HPDE6-E6E7 (cell line): ENCODE measurements at regions not wholly inside any gene's neighbourhood (a gene's known extent, or its start where the extent isn't known, plus 50 kb on each side); places are given as distances from the start of the nearest gene placed in this dataset.
"Not testable (repeated sequence)": the region's sequence is repeated elsewhere in the genome, so short reads cannot be mapped to it uniquely, and the experiment has no call there.

ENCODE experiments used
- DNase-seq: peaks from one replicate; pipeline ENCODE4 v3.0.0; 2011; ENCODE audit warnings: missing footprints; ENCODE audit errors: extremely low spot score

DNA sequence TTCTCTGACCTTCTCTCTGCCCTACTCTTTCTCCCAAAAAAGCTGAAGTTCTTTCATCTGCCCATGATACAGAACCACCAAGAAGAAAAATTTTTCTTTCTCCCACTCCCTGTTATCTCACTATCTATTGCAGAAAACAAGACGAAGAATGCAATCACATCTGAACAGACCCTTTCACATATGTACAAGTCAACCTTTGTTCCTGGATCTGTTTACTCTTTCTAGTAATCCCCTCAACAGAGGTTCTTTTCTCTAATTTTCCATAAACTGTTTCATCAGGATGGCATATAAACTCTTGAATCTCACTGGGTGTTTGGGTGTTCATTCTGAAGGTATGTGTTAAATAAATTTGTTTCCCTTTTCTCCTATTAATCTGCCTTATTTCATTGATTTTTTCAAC lies 1262.7 kb upstream of the NRXN1 start:
- DNase-seq: no peak

- DNase-seq: no peak
These were observed 1260.9 kb upstream of the NRXN1 start for GRCh38 chr2:52292801-52293200.

DNA sequence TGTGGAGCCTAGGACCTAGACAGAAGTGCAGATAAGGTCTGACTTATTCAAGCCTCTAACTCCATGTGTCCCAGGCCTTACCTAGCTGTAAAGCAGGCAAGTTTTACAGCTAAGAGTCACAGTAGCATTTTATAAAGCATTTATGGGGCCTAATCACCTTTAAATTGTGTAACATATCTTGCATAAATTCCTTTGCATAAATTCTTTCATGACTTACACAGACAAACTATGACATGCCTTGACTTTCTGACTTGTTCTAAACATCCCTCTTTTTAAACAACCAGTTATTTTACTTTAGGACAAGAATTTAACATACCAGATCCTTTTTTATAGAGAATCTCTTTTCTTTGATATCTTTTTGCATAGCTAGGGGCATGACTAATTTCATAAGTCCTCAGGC lies 1257.8 kb upstream of the NRXN1 start:
- no peak for DNase-seq

DNA sequence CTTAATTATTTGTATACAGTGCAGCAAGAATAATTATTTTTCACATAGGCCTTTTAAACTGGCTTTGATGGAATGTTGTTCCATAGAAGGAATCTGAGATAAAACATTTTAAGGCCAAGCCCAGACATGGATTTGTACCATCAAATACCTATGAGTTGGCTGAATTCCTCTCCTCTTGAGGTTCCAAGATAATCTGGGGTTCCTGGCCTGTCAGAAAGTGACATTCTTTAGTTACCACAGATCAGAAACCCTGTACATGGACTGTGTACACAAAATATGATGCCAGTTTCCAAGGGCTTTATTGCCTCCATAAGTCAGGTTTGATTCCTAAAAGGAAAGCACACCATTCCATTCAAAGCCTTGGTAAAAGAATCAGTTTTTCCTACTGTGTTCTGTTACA lies 1256.7 kb upstream of the NRXN1 start:
- no peak for DNase-seq

DNA sequence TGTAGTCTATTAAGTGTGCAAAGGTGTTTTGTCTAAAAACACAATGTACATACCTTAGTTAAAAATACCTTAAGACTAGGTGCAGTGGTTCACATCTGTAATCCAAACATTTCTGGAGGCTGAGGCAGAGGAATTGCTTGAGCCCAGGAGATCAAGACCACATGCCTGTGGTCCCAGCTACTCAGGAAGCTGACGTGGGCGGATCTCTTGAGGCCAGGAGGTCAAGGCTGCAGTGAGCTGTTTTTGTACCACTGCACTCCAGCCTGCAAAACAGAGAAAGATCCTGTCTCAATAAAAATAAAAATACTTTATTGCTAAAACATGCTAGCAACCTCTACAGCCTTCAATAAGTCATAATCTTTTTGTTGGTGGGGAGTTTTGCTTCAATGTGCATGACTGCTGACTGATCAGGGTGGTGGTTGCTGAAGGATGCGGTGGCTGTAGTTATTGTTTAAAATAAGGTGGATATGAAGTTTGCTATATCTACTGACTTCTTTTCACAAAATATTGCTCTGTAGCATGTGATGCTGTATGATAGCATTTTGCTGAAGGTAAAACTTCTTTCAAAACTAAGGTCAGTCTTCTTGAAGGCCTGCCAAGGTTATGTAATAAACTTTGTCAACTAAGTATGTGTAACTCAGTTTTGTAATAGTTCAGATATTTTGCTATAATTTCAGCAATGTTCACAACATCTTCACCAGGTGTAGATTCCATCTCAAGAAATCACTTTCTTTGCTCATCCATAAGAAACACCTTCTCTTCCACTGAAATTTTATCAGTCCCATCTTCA lies 1238.0 kb upstream of the NRXN1 start:
- DNase-seq: no peak

GRCh38 chr2:52264911-52265310 lies 1233.0 kb upstream of the NRXN1 start:
- no peak for DNase-seq

GRCh38 chr2:52264488-52264887 lies 1232.6 kb upstream of the NRXN1 start:
- no peak for DNase-seq

- DNase-seq: no peak
These were observed 1229.0 kb upstream of the NRXN1 start for GRCh38 chr2:52260904-52261303.

DNA sequence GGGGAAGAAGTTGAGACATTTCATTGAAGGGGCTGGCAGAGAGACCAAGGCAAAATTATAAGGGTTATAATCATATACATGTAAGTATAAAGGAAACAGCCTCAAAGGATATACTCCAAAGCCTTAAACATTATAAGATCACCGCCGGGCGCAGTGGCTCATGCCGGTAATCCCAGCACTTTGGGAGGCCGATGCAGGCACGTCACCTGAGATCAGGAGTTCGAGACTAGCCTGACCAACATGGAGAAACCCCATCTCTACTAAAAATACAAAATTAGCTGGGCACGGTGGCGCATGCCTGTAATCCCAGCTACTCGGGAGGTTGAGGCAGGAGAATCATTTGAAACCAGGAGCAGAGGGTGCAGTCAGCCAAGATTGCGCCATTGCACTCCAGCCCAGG lies 1227.0 kb upstream of the NRXN1 start:
- DNase-seq: not testable (repeated sequence)

DNA sequence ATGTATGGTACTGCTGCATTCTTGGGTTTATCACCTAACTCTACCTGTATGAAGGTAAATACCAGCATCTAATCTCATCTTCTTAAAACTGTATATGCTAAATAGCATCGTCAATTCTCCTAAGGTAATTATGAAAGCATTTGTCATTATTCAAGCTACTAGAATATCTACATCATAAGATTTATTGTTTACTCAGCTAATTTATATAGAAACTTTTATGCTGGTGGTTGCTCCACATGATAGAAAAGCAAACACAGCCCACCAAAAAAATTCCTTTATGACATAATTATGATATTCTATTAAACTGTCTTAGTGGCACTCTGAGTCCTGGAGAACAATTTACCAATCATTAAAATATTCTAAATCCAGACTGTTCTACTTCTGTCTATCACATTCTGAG lies 1226.1 kb upstream of the NRXN1 start:
- DNase-seq: no peak

DNA sequence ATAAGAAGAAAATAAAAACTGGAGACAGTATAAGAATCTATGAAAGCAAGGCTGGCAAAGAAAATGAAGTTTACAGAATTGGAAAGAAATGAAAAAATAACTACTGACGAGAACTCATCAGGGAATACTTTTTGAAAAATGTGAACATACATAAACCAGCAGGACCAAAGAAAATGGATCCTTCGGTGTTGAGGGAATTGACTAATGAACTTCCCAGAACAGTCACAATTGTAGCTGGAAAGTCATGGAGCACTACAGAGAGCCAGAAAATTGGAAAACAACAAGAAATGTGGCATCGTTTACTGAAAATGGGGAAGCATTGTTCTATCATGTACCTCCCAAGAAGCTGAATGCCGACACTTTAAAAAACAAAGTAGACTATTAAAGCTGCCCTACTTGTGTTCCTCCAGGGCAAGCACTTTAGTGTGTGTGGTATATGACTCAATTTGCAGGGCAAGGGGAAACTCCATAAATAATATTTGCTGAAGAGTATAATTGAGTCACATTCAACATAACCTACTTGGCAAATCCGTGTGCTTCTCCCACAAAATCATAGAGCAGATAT lies 1221.6 kb upstream of the NRXN1 start:
- no peak for DNase-seq

GRCh38 chr2:52238782-52239181 lies 1206.8 kb upstream of the NRXN1 start:
- DNase-seq: no peak

DNA sequence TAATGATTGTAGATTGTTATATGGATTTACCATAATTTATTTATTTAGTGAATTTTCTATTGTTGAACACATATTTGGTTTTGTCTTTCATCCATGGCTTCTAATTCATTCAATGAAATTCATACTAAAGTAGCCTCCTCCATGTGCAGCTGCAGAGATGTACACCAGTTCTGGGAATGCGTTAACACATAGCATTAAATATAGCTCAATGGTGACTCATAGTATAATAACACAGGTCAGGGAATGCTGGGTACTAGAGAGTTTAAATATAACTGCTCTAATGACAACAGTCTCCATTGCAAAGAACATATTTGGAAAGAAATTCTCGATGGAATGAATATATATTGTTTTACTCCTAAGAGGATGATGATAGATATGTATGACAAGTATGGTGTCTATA lies 1190.2 kb upstream of the NRXN1 start:
- DNase-seq: no peak

DNA sequence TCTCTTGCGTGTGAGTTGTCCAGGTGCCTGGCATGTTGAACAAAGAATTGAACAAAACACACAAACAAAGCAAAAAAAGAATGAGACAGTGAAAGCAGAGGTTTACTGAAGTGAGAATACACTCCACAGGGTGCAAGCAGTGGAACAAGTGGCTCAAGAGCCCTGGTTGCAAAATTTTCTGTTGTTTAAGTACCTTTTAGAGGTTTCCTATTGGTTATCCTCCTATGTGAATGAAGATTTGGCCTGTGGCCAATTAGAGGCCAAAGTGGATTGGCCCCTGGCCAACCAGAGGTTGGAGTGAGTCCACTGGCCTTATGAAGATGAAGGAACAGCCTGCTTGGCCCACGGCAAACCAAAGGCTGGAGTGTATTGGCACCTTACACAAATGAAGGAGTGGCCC lies 1188.5 kb upstream of the NRXN1 start:
- DNase-seq: no peak

DNA sequence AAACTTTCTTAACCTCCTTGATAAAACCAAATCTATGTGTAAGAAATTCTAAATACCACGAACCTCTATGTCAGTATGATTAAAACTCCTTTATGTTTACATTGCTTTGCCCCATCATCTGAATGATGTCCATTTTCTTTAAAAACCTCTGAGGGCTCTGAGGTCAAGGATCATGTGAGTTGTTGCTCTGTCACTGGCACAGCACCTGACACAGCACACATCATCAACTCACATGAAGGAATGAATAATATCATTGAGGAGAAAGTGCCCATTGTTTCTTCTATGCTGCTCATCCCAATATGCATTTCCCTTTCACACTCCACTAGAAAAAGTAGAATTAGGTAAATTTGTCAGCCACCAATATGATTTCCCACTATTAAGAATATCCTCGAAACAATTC lies 1178.7 kb upstream of the NRXN1 start:
- no peak for DNase-seq

GRCh38 chr2:52210161-52210560 lies 1178.2 kb upstream of the NRXN1 start:
- no peak for DNase-seq

DNA sequence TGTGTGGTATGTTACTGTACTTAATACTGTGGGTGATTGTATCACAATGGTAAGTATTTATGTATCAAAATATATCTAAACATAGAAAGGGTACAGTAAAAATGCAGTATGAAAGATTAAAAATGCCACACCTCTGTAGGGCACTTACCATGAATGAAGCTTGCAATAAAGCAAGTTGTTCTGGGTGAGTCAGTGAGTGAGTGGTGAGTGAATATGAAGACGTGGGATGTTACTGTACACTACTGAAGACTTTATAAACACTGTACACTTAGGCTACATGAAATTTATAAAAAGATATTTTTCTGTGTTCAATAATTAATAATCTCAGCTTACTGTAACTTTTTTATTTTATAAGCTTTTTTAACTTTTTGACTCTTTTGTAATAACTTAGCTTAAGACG lies 1162.4 kb upstream of the NRXN1 start:
- DNase-seq: no peak

DNA sequence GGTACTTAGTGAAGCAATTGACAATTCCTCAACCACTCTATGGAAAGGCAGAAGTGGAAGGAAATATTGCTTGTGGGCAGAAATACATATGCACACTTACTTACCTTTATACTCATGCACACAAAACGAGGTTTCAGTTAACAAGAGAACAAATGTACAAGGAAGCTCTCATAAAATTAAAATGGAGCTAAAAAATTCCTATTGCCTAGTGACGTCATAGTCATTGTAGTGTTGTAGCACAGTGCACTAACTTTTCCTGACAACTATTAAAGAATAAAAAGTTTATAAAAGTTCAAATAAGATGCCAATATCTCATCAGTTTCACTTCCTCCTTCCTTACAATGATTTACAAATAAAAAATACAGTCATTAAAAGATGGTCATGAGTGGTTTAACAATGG lies 1161.9 kb upstream of the NRXN1 start:
- DNase-seq: no peak

DNA sequence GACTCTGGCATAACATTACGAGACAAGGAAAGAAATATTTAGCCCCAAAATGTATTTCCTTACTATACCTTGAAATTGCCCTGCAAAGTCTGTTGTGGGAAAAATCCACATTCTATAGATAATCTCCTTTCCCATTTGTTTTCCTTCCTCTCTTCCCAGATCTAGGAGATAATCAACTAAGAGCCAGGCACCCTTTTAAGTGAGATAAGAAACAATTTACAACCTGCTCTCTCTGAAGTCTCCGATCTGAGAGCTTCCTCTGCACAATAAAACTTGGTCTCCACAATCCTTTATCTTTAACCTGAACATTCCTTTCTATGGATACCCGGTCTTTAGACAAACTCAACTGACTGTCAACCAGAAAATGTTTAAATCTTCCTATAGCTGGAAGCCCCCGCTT lies 1160.7 kb upstream of the NRXN1 start:
- no peak for DNase-seq

DNA sequence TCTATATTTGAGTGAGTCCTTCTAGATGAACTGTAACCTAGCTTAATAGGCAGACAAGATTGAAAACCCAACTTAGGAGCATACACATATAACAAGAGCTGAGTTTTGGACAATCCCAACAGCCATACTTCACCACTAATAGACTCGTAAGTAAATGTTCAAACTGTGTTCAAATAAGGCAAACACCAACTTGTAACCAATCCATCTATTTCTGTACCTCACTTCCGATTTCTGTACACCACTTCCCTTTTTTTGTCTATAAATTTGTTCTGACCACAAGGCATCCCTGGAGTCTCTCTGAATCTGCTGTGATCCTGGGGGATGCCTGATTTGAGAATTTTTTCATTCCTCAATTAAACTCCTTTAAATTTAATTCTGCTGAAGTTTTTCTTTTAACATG lies 1149.1 kb upstream of the NRXN1 start:
- DNase-seq: no peak

GRCh38 chr2:52178845-52179244 lies 1146.9 kb upstream of the NRXN1 start:
- no peak for DNase-seq

- no peak for DNase-seq
These were observed 1113.1 kb upstream of the NRXN1 start for GRCh38 chr2:52145005-52145404.

- DNase-seq: no peak
These were observed 1112.7 kb upstream of the NRXN1 start for GRCh38 chr2:52144590-52144989.

DNA sequence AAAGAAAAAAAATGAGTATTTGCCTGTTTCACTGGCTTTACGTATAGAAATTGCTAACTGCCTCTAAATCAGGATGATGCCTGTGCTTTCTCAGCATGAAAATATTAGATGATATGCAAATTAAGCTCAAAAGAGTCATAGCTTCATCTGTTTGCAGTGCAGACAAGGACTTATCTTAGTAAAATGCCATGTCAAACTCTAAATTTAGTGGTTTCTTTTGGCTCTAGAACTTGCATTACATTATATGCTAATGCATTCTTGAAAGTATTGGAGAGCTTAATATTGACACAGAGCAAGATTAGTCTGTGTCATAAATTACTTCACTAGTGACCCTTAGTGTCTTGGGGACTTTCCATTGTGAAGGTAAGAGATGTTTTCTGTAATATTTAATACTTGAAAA lies 1109.1 kb upstream of the NRXN1 start:
- DNase-seq: no peak
